LHCN-M2 (cell line): ENCODE measurements at regions not wholly inside any gene's neighbourhood (a gene's known extent, or its start where the extent isn't known, plus 50 kb on each side); places are given as distances from the start of the nearest gene placed in this dataset.

Source experiments
- DNase-seq: peaks from one replicate; pipeline ENCODE4 v3.0.0-alpha.2; 2012; ENCODE audit warnings: low read depth

DNA sequence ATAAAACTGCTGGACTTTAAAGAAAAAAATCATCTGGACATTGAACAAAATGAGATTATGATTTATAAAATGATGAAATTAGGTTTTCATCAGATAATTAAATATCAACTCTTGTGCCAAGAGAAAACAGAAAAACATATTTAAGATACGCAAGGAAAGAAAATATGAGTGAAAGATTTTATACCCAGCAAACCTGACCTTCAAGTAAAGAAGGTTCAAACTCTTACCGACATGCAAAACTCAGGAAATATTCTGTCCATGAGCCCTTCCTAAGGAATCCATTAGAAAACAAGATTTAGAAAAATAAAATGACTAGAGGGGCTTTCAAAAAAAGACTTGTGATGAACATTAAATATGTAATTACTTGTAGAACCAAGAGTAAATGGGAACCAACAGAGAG lies 257.2 kb upstream of the ARID1B start:
- no peak for DNase-seq

DNA sequence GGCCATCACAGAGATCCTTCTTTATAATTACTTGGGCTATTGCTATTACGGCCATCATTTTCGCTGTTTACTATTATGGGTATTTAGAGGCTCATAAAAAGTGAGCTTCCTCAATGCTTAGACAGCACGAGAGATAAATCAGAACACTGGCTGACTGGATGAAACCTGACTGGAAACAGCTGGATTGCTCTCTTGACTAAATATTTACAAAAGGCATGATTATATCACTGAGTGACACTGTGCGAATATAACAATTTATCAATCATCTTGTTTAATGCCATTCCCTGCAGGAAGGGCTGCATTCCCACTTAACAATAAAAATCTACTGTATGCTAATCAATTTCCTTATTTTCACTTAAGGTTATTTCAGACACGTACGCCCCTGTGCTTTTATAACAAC lies 260.1 kb upstream of the ARID1B start:
- no peak for DNase-seq

DNA sequence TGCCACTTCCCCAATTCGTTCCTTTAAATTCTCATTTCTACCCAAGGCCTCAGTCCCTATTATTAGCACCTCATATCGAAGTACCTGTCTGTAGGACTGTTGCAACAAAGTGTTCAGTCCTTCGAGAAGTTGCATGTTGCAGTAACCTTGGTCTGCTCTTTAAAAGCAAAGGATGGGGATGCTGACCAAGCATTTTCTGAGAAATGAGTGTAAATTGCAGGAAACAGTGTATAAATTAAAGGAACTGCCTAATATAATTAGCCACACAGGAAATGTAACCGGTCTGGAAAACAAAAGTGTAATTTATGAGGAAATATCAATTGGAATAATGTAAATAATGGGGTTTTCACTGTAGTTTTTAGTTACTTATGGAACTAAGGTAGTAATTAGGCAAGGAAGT lies 261.9 kb upstream of the ARID1B start:
- DNase-seq = no peak

DNA sequence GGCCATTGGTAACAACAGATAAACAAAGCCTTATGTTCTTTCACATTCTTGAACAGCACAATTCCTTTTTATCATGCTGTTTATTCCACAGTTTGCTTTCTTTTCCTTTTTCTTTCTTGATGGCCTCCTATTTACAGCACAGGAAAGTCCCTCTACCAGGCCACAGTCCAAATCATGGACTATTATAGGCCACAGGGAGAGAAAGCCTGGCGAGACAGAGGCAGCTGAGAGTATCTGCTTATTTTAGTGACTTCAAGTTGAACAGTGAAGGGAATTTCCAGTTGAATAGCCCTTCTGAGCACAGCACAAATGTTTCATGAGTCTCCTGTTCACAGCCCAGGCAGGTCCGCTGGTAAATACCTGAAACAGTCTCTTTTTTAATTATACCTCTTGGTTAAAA lies 263.7 kb upstream of the ARID1B start:
- no peak for DNase-seq

DNA sequence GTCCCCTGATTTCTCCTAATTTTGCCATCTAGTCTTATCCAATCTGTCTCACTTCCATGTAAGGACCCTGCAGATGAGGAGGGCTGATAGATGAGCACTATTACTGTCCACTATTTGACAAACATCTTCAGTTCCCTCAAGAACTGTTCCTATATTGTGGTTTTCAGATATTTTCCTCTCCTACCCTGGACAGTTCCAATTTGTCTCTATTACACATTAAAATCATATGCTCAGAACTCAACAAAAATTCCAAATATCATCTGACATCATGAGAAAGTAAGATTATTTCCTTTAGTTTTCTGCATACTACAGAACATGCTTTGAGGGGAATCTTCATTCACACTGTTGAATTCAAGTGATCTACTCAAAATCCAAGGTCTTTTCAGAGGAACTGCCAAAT lies 265.6 kb upstream of the ARID1B start:
- no peak for DNase-seq

DNA sequence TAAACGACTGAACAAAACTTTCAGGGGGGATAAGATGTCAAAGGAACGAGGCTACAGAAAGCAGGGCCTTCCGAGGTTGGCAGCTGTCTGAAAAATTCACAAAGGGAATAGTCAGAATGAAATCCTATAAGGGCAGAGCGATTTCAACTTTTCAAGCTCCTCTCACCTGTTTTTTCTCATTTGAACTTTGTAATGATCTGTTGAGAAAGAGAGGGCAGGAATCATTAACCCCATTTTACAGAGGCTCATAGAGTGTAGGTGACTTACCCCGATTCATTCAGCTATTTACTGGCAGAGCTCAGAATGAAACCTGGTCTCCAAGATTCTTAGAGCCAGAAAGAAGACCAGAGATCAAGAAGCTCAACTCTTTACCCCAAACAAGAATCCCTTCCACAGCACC lies 266.1 kb upstream of the ARID1B start:
- DNase-seq = no peak

DNA sequence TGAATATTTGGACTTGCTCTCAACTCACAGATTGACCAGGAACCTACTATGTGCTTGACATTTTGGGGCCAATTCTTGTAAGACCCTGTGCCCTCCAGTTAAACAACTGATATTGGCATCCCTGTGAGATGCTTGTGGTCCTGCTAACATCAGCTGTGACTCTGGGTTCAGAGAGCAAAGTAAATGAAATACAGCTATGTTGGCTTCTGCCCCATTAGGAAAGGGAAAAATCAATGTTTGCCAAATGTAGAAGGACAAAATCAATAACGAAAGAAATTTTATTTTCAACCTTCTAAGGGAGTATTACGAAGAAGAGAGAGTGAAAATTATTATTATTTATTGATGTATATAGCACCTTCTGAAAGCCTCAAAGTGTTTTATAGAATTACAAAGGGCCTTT lies 266.9 kb upstream of the ARID1B start:
- no peak for DNase-seq

DNA sequence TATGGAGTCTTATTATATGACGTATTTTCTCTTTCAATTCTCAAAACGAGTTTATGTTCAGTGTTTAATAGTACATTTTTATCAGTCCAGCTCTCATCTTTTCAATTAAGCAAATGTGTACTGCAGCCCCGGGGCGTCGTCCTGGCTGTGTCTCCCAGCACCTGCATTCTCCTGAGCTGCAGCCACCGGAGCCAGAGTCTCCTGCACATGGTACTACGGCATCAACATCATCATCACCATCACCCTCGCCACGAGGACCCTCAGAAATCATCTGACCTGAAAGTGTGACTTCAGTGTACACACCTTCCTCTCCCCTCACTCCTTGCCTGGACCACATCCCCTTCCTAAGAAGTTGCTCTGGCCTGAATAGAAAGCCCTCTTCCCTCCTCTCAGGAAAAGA lies 267.7 kb upstream of the ARID1B start:
- DNase-seq = no peak

DNA sequence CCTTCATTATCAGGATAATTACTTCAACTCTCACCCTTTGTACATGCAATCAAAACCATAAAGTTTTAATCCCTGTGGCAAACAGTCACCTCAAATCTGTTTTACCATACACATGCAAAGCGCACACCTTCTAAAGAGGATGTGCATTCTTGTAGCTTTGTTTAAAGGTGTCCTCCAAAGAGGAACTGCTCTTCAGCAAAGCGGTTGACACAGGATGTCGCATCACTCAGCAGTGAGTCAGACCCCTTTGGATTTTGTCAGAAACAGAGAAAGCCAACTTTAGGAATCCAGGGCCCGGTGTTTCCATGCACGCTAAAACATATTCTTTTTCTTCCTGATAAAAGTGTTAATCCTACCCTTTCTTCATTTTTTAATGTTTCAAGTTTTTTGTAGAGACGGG lies 268.3 kb upstream of the ARID1B start:
- no peak for DNase-seq

DNA sequence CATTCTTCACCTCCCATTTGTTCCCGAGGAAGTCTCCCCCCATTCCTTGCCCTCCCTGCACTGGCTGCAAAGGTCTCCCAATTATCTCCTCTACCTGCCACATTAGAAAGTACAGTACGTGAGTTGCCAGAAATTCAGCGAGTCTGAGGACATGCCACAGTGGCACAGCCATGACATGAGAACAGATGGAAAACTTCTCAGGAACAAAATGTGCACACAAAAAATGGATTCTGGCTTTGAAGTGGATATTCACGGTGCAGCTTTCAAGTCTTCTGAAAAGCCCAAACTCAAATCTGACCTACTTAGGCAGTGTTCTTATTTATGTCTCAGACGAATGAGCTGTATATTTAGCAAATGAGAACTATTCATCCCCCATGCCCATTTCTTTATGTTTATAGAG lies 269.1 kb upstream of the ARID1B start:
- no peak for DNase-seq

DNA sequence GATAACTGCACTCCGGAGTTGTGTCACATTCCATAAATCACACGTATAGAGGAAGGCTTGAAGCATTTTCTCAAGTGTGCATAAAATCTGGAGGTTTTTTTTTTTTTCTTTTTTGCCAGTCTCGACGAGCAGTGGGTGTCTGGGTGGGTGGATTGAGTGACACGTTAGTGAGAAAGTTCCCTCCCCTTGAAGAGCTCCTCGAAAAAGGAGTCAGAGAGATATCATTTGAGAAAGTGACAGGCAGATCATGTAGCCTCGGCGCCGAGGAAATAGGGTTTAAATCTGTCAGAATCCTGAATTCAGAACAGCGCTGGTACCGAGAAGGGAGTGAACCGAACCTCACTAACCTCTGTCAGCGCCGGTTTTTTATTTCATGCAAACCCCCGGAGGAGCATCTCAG lies 269.5 kb upstream of the ARID1B start:
- no peak for DNase-seq

DNA sequence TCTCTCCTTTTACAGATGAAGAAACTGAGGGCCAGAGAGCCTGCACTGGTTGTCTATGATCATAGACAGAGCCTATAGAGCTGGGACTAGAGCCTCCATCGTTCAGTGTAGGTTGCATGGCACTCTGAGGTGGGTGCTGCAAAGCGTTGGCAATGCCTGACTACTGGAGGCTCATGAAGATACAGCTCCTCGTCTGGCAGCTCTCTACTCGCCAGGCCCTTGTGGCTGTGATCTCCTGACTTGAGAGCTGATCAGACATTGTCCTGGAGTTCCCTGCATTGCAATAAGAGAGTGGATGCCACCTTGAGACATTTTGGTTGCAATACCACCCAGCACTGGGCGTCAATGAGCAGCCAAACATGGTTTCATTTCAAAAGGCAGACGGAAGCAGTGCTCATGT lies 270.1 kb upstream of the ARID1B start:
- no peak for DNase-seq

DNA sequence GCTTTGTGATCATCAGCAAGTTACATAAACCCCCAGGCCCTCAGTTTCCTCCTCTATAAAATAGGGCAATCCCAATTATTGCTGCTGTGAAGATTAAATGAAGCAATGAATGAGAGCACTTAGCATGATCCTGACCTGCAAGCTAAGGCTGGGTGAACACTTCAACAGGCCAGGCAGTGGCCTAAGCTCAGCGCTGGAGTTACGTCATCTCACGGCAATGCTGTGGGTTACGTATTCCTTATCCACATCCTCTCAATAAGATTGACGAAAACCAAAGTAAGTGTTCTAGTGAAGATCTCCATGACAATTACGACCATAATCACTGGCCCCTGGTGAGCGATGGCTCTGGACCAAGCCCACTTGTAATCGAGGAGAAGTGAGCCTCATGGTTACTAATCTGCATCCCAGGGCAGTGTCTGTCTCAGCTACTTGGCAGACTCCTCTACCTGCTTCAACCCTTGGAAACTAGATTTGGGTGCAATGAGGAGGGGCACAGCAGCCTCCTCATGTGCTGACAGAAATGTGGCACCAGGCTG lies 274.1 kb upstream of the ARID1B start:
- DNase-seq = no peak

DNA sequence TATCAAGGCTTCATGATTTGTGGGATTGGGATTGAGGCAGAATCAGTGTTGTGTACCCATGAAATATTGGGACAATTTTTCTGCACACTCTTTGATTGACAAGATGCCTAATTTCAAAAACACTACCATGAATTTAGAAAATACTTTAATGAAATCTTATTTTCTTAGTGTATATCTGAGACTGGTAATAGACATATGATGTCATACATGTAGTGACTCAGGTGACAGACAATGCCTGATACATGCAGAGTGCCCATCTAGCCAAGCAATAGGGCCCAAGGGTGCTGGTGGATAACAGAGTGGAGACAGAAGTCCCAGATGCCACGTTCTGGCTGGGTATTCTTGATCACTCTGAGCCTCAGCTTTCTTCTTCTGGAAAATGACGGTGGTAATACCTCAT lies 279.6 kb upstream of the ARID1B start:
- DNase-seq = no peak

DNA sequence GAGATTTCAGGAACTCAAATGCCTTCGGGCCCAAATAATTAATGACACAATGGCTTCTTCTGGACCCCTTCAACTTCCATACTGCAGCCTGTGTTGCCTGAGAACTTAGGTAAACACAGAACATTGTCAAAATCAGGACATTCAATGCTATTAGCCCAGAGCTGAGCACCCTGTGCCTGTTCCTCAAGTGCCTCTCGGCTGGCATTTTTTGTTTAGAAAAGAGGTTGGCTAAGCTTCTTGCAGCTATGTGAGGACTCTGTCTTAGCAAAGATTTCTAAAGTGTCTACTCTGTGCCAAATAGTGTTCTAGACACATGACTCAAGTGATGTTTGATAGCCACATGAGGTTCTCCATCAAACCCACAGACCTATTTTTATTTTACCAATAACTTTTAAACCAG lies 289.3 kb upstream of the ARID1B start:
- no peak for DNase-seq

DNA sequence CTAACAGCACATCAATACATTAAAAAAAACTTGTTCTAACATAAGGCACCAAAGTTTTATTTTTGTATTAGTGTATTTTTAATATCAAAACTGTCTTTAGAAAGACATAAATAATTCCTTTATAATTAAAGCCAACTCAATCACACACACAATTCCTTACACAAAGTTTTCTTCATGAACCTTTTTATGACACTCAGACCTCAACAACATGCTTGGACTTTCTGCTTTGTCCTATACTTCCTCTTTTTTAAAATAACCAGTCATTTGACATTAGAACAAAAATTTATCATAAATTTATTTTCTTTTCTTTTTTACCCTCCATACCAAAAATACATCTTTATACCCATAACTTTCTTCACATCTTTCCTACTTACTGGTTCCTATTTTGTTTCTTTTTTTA lies 292.0 kb upstream of the ARID1B start:
- DNase-seq = no peak

DNA sequence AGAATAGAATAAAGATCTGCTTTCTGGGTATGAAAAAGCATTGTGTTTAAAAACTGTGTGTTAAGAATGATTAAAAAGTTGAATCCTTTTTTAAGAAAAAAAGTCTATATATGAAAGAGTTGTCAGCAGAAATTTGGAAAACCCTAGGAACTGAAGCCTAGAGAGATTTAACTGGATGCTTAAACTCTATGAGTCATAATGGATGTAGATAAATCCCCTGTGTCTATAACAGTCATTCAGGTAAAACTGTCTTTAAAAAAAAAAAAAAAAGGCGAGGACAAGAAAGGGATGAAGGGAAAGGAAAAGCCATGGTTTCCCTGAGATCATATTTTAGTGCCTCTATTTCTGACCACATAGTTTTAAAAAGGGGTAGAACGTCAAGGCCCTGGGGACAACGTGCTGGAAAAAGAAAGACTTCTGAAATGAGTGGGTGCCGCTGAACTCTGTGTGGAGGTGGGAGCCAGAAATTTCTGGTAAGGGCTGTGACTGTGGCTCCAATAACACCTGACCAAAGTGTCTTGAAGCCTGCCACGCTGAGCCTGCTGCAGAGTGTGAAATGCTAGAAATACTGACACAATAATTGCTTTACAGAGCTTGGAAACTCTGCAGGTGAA lies 302.6 kb upstream of the ARID1B start:
- no peak for DNase-seq

DNA sequence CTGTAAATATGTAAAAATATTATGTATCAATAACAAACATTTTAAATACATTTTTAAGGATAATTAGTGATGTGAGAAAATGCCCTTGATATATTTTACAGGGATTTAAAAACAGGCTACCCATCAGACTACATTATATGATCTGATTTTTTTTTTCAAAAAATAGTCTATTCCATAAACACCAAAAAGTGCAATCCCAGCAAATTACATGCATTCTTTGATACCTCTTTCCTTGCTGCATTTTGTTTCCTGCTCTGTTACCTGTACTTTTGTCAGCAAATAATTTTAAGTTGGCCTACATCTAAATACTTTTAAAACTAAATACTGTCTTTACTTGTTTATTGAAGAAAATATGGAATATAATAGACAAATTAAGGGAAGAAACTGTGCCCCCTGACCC lies 306.2 kb upstream of the ARID1B start:
- DNase-seq = no peak

DNA sequence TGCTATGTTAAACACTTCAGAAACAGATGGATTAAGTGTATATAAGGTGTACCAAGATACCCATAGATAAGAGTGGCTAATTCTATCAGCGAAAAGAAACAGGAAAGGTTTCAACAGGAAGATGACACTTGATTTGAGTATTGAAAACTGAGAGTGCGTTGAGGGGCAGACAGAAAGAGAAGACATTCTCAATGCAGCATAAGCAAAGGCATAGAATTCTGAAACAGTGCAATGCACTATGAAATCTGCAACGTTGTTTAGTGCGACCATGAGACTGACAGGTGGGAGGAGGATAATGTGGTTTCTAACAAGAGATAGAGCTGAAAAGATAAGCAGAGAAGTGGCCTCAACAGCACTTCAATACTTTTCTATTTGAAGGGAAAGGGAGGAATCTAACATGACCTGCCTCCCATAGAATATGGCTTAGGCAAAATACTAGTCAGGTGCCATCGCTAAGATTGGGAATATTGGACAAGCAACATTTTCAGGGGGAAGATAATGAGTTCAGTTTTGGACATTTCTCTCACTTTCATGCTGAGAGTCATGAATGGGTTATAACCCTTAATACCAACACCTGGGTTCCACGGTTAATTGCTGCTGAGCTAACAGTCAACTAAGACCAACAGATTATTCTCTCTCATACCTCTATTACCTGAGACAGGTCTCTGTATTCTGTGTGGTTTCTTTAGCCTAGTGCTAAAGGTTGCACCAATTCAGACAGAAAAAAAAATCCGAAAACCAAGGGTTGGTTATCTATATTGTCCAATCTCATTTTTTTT lies 312.9 kb upstream of the ARID1B start:
- DNase-seq = no peak

DNA sequence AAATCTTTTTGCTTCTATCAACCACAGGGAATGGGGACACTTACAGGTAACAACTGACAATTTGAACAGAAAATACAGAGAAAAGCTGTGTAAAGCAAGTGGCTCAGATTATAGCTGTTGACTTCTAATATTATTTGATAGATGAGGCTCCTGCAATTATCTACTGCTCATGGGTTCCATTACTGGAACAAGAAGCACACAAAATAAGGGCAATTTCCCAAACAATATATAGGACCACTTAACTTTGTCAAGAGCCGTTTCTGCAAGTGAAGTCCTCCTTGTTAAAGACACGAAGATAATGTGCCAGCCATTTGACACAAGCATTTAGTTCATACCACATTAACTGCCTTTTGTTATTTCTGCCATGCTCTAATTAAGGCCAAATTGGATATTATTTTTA lies 315.5 kb upstream of the ARID1B start:
- no peak for DNase-seq

DNA sequence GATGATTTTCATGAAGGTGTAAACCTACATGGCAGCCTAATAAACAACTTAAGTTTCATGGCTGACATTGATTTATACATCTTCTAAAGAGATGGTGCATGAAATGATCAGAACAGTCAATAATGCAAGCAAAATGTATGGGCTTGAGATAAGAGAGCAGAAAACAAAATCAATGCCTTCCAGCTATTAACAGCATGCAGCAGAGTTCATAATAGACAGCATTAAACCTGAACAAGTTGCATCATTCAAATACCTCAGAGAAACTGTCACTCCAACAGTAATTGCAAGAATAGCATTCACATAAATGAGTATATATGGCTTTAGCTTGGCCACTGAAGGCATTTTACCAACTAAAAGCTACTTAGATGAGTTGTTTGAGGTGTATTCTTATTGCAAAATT lies 319.6 kb upstream of the ARID1B start:
- no peak for DNase-seq

DNA sequence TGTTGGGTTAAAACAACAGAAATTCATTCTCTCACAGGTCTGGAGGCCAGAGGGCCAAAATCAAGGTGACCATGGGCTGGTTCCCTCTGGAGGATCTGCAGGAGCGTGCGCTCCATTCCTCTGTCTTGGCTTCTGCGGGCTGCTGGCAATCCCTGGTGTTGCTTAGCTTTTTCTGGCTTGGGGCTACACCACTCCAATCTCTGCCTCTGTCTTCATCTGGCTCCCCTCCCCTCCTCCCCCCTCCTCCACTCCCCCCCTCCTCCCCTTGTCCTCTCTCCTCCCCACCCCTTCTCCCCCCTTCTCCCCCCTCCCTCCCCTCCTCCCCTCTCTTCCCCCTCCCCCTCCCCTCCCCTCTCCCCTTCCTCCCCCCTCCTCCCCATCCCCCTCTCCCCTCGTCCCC lies 321.3 kb upstream of the ARID1B start:
- no peak for DNase-seq

DNA sequence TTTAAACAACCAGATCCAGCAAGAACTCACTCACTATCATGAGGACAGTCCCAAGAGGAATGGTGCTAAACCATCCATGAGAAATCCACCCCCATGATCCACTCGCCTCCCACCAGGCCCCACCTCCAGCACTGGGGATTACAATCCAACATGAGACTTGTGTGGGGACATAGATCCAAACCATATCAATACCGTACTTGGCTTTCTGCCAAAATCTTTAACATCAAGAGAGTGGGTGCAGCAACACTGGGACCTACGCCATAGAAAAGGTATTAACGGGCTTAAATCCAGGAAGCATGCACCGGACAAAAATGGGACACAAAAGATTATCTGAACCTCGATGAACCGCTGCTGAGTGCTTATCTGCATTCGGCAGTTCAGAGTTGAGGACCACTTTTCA lies 322.3 kb upstream of the ARID1B start:
- DNase-seq = no peak

DNA sequence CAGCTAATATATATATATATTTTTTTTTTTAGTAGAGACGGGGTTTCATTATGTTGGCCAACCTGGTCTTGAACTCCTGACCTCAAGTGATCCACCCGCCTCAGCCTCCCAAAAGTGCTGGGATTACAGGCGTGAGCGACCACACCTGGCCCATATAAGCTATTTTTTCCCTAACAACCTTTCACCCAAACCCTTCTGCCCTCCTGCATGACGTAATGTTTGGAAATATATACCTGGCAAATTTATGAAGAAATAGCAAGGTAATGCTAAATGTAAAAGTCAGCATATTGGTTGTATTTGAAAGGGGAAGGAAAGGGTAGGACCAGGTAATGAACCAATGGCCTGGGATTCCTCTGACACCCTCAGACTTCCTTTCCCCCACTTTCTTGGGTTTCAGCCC lies 325.5 kb upstream of the ARID1B start:
- no peak for DNase-seq
